PC-9 (cell line): ENCODE measurements at regions not wholly inside any gene's neighbourhood (a gene's known extent, or its start where the extent isn't known, plus 50 kb on each side); places are given as distances from the start of the nearest gene placed in this dataset.
A peak's percentile ranks its signal among the peaks of the same experiment; 100 is the strongest.

ENCODE experiments used
- BruUV-seq: library from RNA; stranded (reverse); fragments of 400-500 nt; replicated peaks from 2 replicates; lab custom pipeline; 2021; lab: Mats Ljungman, UMichigan
- CTCF ChIA-PET: fragments of 300-600 bp; sonication (Branson Sonifier 250); formaldehyde crosslinking; loops from one replicate; lab custom pipeline; 2022; ENCODE audit warnings: antibody characterized with exemption; lab: Charles Lee
- POLR2A ChIA-PET: fragments of 300-600 bp; sonication (Branson Sonifier 250); formaldehyde crosslinking; loops from one replicate; lab custom pipeline; 2022; ENCODE audit warnings: antibody characterized with exemption; ENCODE audit not compliant: unreplicated experiment; lab: Charles Lee
- DNase-seq, 2 experiments: peaks; one replicate each; pipeline versions ENCODE4 v3.0.0 to v3.0.0-alpha.2; 2015 to 2022; ENCODE audit warnings: mixed read lengths in 1 of 2
- H2AFZ ChIP-seq: fragments of 200-600 bp; sonication (generic); 2 replicates; pipeline ENCODE4 v1.8.1; 2017; ENCODE audit warnings: antibody characterized with exemption
- H3F3A ChIP-seq: fragments of 200-600 bp; sonication (generic); 2 replicates; pipeline ENCODE4 v1.8.1; 2017; ENCODE audit warnings: antibody characterized with exemption, mild to moderate bottlenecking, low read depth; ENCODE audit not compliant: insufficient read depth
- H3K27ac ChIP-seq: fragments of 200-600 bp; sonication (generic); 2 replicates; pipeline ENCODE4 v1.6.1; 2016; ENCODE audit warnings: mixed run types
- H3K27me3 ChIP-seq: fragments of 200-600 bp; sonication (generic); 2 replicates; pipeline ENCODE4 v1.6.1; 2016; ENCODE audit warnings: low read depth, mixed run types; ENCODE audit not compliant: insufficient read depth
- H3K36me3 ChIP-seq: fragments of 200-600 bp; sonication (generic); 2 replicates; pipeline ENCODE4 v1.6.1; 2016; ENCODE audit warnings: low read depth, mixed run types
- H3K4me1 ChIP-seq: fragments of 200-600 bp; sonication (generic); replicated peaks from 2 replicates; pipeline ENCODE4 v1.6.1; 2016; ENCODE audit warnings: mixed run types; ENCODE audit not compliant: insufficient read depth
- H3K4me2 ChIP-seq: fragments of 200-600 bp; sonication (generic); 2 replicates; pipeline ENCODE4 v1.6.1; 2017; ENCODE audit warnings: mixed run types
- H3K4me3 ChIP-seq: fragments of 200-600 bp; sonication (generic); 2 replicates; pipeline ENCODE4 v1.6.1; 2016; ENCODE audit warnings: mixed run types
- H3K79me2 ChIP-seq: fragments of 200-600 bp; sonication (generic); 2 replicates; pipeline ENCODE4 v1.6.1; 2017; ENCODE audit warnings: low read depth, mixed run types
- H3K9me2 ChIP-seq: fragments of 200-600 bp; sonication (generic); 2 replicates; pipeline ENCODE4 v1.8.1; 2017; ENCODE audit warnings: mild to moderate bottlenecking; ENCODE audit not compliant: insufficient read depth
- H3K9me3 ChIP-seq: fragments of 200-600 bp; sonication (generic); 2 replicates; pipeline ENCODE4 v1.8.1; 2016; ENCODE audit warnings: low read depth; ENCODE audit not compliant: insufficient read depth
- H4K20me1 ChIP-seq: fragments of 200-600 bp; sonication (generic); 2 replicates; pipeline ENCODE4 v1.8.1; 2017; ENCODE audit not compliant: insufficient read depth
- CTCF ChIP-seq: fragments of 200-600 bp; sonication (generic); conservative IDR thresholded peaks from 2 replicates; pipeline ENCODE4 v1.6.1; 2017; ENCODE audit warnings: mixed run types, antibody characterized with exemption, mild to moderate bottlenecking, moderate library complexity
- EZH2 ChIP-seq: fragments of 200-600 bp; sonication (generic); IDR thresholded peaks from 2 replicates; pipeline ENCODE4 v1.8.0; 2017; ENCODE audit warnings: antibody characterized with exemption, low read depth
- intact Hi-C: fragments of 100-400 bp; cut with micrococcal nuclease; formaldehyde crosslinking; loops from one replicate; pipeline ENCODE4 v1.10.0; 2022; ENCODE audit not compliant: unreplicated experiment

DNA sequence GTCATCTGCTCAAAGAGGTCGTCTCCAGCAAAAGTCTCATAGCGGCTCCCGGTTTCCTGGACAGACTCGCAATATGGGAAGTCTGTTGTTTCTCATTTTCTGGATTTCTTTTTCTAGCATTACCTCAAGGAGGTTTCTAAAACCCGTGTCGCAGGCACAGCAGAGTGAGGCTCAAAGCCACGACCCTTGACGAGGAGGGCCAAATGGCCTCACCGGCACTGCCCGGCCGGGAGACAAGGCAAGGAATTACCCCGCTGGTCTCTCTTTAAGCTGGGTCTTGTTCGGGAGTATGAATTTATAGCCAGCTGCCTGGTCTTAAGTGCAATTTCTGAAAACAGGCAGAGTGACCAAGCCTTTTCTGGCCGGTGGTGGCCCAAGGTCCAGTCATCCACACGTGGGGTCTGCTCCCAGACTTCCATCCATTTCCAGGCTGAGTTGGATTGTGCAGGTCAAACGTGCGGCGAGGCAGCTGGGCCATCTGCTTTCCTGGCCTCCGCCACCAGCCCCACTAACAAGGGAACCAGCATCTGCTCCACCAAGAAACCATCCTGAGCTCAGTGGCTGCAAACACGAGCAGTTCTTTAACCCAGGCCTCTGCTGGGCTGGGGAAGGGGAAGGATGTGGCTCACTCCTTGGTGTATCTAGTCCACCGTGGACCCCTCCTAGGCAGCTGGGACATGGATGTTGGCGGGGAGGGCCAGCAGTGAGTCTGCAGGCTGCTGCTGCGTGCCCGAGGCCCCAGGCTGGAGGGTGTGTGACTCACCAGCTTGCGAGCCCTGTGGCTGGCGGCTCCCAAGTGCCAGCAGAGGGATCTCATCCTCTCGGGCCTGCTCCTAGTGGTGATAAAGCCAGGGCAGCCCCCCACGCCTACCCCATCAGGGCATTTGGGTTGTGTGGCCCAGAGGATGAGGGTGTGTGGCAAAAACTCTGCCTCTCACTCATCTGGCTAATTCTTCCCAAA, 55.6 kb upstream of the COL5A1 start:
- no peak overlapping the region for H3K4me2 ChIP-seq
- DNase-seq, result peak in 1 of 2 experiments; percentile 58
- intact Hi-C loops, result no loop called here
- H3K27ac ChIP-seq, result no peak overlapping the region
- no peaks in the 10 kb centered on the region for H3K9me2 ChIP-seq
- TF ChIP-seq CTCF (no peak), EZH2 (no peak)
- peaks cover 7% of the 10 kb centered on the region; the same call in 1 of the 2 replicates for H3K27me3 ChIP-seq
- no peaks in the 10 kb centered on the region for H3K36me3 ChIP-seq
- H3F3A ChIP-seq, result no peaks in the 10 kb centered on the region
- no peak overlapping the region for H2AFZ ChIP-seq
- H4K20me1 ChIP-seq, result no peaks in the 10 kb centered on the region
- no peaks in the 10 kb centered on the region for H3K79me2 ChIP-seq
- no peaks in the 10 kb centered on the region for H3K4me1 ChIP-seq
- BruUV-seq, result no TSS peak
- ChIA-PET POLR2A (no interaction called here), CTCF (no interaction called here)
- no peaks in the 10 kb centered on the region for H3K9me3 ChIP-seq
- no peak overlapping the region for H3K4me3 ChIP-seq

DNA sequence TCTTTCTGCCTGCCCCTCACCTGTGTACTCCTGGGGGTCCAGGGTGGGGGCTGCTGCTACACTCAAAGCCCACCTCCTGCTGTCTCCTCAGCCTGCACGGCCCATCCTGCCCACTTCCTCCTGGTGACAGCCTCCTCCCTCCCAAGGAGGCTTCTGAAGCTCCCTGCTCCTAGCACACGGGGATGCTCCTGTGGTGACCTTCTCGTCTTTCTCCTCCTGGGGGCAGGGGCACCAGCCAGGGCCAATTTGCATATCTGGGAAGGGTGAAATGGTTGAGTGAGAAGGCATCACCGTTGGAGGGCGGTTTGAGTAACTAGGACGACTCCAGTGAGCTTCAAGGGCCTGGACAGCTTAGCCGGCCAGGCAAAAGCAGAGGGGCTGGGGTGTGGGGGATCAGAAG, 51.9 kb upstream of the COL5A1 start:
- TF ChIP-seq EZH2 (no peak), CTCF (no peak)
- intact Hi-C loops, result no loop called here
- no peak overlapping the region for H2AFZ ChIP-seq
- no peaks in the 10 kb centered on the region for H4K20me1 ChIP-seq
- no peak overlapping the region for H3K4me2 ChIP-seq
- no peak overlapping the region for H3K4me3 ChIP-seq
- H3K4me1 ChIP-seq, result no peaks in the 10 kb centered on the region
- POLR2A ChIA-PET, result no interaction called here
- 0 out of 2 replicates have a peak, but pooled peaks cover 3% of the 10 kb centered on the region for H3K27me3 ChIP-seq
- H3K9me2 ChIP-seq, result no peaks in the 10 kb centered on the region
- no peaks in the 10 kb centered on the region for H3F3A ChIP-seq
- no peaks in the 10 kb centered on the region for H3K79me2 ChIP-seq
- no peaks in the 10 kb centered on the region for H3K36me3 ChIP-seq
- no peak for DNase-seq
- CTCF ChIA-PET, result no interaction called here
- no TSS peak for BruUV-seq
- no peak overlapping the region for H3K27ac ChIP-seq
- H3K9me3 ChIP-seq, result no peaks in the 10 kb centered on the region

DNA sequence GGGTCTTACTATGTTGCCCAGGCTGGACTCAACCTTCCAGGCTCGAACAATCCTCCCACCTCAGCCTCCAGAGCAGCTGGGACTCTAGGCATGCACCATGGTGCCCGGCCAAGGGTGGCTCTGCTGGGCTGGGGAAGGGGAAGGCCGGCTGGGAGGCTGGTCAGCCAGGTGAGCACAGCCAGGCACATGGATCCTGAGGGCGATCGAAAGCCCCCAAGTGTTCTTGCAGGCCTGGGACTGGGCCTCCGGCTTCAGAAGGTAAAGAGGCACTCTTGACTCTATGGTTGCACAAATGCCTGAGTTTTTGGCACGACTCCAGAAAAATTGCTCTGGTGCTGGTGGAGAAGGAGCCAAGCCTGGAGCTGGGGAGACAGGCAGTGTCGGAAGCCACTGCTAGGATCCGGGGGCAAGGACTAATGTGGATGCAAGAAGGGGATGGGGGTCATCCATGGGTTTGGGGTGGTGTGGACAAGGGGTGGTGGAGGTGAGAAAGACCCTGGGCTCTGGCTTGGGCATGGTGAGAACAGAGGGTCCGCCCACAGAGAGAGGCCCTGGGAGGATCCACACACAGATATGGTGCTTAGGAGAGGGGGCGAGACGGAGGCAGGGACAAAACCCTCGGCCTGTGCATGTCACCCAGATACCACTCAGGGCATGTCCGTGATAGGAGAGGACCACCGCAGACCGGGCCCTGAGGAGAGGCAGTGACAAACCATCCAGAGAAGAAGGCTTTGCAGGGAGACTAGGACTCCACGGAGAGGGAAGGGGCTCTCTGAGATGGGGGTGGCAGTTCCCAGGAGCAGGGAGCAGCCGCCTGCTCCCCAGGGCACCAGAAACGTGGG, 51.1 kb upstream of the COL5A1 start:
- BruUV-seq, result no TSS peak
- no peak for TF ChIP-seq EZH2
- no peak for TF ChIP-seq CTCF
- H3K79me2 ChIP-seq, result no peaks in the 10 kb centered on the region
- no peaks in the 10 kb centered on the region for H4K20me1 ChIP-seq
- ChIA-PET POLR2A (no interaction called here), CTCF (no interaction called here)
- no peaks in the 10 kb centered on the region for H3K9me2 ChIP-seq
- no peak overlapping the region for H3K4me3 ChIP-seq
- no peaks in the 10 kb centered on the region for H3K4me1 ChIP-seq
- H3K36me3 ChIP-seq, result no peaks in the 10 kb centered on the region
- no peak overlapping the region for H3K27ac ChIP-seq
- 0 out of 2 replicates have a peak, but pooled peaks cover 3% of the 10 kb centered on the region for H3K27me3 ChIP-seq
- no peak overlapping the region for H3K4me2 ChIP-seq
- peaks cover under 1% of the 10 kb centered on the region; the same call in 1 of the 2 replicates for H3F3A ChIP-seq
- no peaks in the 10 kb centered on the region for H3K9me3 ChIP-seq
- intact Hi-C loops, result no loop called here
- H2AFZ ChIP-seq, result no peak overlapping the region
- DNase-seq, result no peak
